ENCODE measurements at regions not wholly inside any gene's neighbourhood (a gene's known extent, or its start where the extent isn't known, plus 50 kb on each side); places are given as distances from the start of the nearest gene placed in this dataset.

GRCh38 chr9:108077556-108077955 lies 588.0 kb upstream of the KLF4 start (continued):
- TF ChIP-seq STAT1 (IDR thresholded peaks at IDR 0.05; ENCODE audit: unreplicated experiment) (no peak), CREB1 (CRISPR knock-in tag; IDR thresholded peaks at IDR 0.05; ENCODE audit: low read depth) (no peak)
- TF ChIP-seq, protein P1, sequence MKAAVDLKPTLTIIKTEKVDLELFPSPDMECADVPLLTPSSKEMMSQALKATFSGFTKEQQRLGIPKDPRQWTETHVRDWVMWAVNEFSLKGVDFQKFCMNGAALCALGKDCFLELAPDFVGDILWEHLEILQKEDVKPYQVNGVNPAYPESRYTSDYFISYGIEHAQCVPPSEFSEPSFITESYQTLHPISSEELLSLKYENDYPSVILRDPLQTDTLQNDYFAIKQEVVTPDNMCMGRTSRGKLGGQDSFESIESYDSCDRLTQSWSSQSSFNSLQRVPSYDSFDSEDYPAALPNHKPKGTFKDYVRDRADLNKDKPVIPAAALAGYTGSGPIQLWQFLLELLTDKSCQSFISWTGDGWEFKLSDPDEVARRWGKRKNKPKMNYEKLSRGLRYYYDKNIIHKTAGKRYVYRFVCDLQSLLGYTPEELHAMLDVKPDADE (IDR thresholded peaks at IDR 0.05) = no peak

- no peaks in the 10 kb centered on the region for H3K79me2 ChIP-seq (replicated peaks; ENCODE audit: insufficient read depth)
- Mint-ChIP-seq H3K27me3 (ENCODE audit: insufficient read depth, low read depth, poor library complexity) (peaks cover 6% of the 10 kb centered on the region), H3K9me3 (peaks cover 15% of the 10 kb centered on the region), H3K27ac (no peak overlapping the region), H3K4me1 (peaks cover 8% of the 10 kb centered on the region), H3K4me3 (no peak overlapping the region), H3K36me3 (ENCODE audit: low read depth) (peaks cover 9% of the 10 kb centered on the region; the same call in 2 of the 3 replicates)
- H3K27ac ChIP-seq (ENCODE audit: low read depth) = no peak overlapping the region
- DNase-seq (ENCODE audit: low spot score) = no peak
- H3K27me3 ChIP-seq (ENCODE audit: insufficient read depth) = no peaks in the 10 kb centered on the region
- H3K4me2 ChIP-seq = no peak overlapping the region
- no peaks in the 10 kb centered on the region for H4K20me1 ChIP-seq (replicated peaks; ENCODE audit: insufficient read depth)
- no peaks in the 10 kb centered on the region; the same call in 1 of the 2 replicates for H3K9me2 ChIP-seq (ENCODE audit: insufficient read depth)
- no peak overlapping the region for H2AFZ ChIP-seq
- H3F3A ChIP-seq (replicated peaks; ENCODE audit: low read depth) = no peaks in the 10 kb centered on the region
- no peaks in the 10 kb centered on the region; the same call in 1 of the 2 replicates for H3K4me1 ChIP-seq (ENCODE audit: insufficient read depth)
- TF ChIP-seq NANOG (IDR thresholded peaks at IDR 0.05; ENCODE audit: borderline replicate concordance) (no peak), ZNF462 (CRISPR knock-in tag; IDR thresholded peaks at IDR 0.05) (no peak), ZNF331 (CRISPR knock-in tag; IDR thresholded peaks at IDR 0.05; ENCODE audit: low read depth) (no peak), CREB1 (CRISPR knock-in tag; IDR thresholded peaks at IDR 0.05; ENCODE audit: low read depth) (no peak), EZH2 (IDR thresholded peaks at IDR 0.05; ENCODE audit: low read depth, unreplicated experiment) (no peak)
- TF ChIP-seq, protein P2, sequence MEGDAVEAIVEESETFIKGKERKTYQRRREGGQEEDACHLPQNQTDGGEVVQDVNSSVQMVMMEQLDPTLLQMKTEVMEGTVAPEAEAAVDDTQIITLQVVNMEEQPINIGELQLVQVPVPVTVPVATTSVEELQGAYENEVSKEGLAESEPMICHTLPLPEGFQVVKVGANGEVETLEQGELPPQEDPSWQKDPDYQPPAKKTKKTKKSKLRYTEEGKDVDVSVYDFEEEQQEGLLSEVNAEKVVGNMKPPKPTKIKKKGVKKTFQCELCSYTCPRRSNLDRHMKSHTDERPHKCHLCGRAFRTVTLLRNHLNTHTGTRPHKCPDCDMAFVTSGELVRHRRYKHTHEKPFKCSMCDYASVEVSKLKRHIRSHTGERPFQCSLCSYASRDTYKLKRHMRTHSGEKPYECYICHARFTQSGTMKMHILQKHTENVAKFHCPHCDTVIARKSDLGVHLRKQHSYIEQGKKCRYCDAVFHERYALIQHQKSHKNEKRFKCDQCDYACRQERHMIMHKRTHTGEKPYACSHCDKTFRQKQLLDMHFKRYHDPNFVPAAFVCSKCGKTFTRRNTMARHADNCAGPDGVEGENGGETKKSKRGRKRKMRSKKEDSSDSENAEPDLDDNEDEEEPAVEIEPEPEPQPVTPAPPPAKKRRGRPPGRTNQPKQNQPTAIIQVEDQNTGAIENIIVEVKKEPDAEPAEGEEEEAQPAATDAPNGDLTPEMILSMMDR (conservative IDR thresholded peaks at IDR 0.05; ENCODE audit: low read depth in 2 of 2) = no peak
- TF ChIP-seq, protein P3, sequence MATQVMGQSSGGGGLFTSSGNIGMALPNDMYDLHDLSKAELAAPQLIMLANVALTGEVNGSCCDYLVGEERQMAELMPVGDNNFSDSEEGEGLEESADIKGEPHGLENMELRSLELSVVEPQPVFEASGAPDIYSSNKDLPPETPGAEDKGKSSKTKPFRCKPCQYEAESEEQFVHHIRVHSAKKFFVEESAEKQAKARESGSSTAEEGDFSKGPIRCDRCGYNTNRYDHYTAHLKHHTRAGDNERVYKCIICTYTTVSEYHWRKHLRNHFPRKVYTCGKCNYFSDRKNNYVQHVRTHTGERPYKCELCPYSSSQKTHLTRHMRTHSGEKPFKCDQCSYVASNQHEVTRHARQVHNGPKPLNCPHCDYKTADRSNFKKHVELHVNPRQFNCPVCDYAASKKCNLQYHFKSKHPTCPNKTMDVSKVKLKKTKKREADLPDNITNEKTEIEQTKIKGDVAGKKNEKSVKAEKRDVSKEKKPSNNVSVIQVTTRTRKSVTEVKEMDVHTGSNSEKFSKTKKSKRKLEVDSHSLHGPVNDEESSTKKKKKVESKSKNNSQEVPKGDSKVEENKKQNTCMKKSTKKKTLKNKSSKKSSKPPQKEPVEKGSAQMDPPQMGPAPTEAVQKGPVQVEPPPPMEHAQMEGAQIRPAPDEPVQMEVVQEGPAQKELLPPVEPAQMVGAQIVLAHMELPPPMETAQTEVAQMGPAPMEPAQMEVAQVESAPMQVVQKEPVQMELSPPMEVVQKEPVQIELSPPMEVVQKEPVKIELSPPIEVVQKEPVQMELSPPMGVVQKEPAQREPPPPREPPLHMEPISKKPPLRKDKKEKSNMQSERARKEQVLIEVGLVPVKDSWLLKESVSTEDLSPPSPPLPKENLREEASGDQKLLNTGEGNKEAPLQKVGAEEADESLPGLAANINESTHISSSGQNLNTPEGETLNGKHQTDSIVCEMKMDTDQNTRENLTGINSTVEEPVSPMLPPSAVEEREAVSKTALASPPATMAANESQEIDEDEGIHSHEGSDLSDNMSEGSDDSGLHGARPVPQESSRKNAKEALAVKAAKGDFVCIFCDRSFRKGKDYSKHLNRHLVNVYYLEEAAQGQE (IDR thresholded peaks at IDR 0.05; ENCODE audit: unreplicated experiment) = no peak
- no peak for ATAC-seq
- no peaks in the 10 kb centered on the region for H3K36me3 ChIP-seq (ENCODE audit: insufficient read depth)
- H3K4me3 ChIP-seq = no peak overlapping the region
These were observed 585.3 kb upstream of the KLF4 start for GRCh38 chr9:108074900-108075299.

All from GM23338 (cell line).